Omental fat pad (tissue), 3 donors: ENCODE measurements at regions not wholly inside any gene's neighbourhood (a gene's known extent, or its start where the extent isn't known, plus 50 kb on each side); places are given as distances from the start of the nearest gene placed in this dataset.

Experiments used
- ATAC-seq: fragments of 150-250 bp; one replicate; pipeline ENCODE4 v1.9.1; 2016; ENCODE audit warnings: mild to moderate bottlenecking, moderate library complexity; ENCODE audit not compliant: low FRiP score
- DNase-seq: peaks from one replicate; pipeline ENCODE4 v3.0.0-alpha.2; 2019; ENCODE audit warnings: low spot score
- CTCF ChIP-seq, 3 donors: fragments of 450-650 bp; IDR thresholded peaks; one replicate each; pipeline ENCODE4 v1.5.1; 2016 to 2017; ENCODE audit warnings: antibody characterized with exemption in 3 of 3, mild to moderate bottlenecking in 3 of 3, moderate library complexity in 2 of 3

- no peak for DNase-seq
- TF ChIP-seq CTCF (IDR thresholded peaks at IDR 0.05) = no peak
Observed at GRCh38 chr1:4107291-4107690, 207.2 kb upstream of the C1orf174 start.

GRCh38 chr1:4108331-4108730 is 208.3 kb upstream of the C1orf174 start:
- TF ChIP-seq CTCF (IDR thresholded peaks at IDR 0.05) = no peak
- DNase-seq (no peak), ATAC-seq (no peak)

More at GRCh38 chr1:4107291-4107690, 207.2 kb upstream of the C1orf174 start:
- no peak for ATAC-seq

DNA sequence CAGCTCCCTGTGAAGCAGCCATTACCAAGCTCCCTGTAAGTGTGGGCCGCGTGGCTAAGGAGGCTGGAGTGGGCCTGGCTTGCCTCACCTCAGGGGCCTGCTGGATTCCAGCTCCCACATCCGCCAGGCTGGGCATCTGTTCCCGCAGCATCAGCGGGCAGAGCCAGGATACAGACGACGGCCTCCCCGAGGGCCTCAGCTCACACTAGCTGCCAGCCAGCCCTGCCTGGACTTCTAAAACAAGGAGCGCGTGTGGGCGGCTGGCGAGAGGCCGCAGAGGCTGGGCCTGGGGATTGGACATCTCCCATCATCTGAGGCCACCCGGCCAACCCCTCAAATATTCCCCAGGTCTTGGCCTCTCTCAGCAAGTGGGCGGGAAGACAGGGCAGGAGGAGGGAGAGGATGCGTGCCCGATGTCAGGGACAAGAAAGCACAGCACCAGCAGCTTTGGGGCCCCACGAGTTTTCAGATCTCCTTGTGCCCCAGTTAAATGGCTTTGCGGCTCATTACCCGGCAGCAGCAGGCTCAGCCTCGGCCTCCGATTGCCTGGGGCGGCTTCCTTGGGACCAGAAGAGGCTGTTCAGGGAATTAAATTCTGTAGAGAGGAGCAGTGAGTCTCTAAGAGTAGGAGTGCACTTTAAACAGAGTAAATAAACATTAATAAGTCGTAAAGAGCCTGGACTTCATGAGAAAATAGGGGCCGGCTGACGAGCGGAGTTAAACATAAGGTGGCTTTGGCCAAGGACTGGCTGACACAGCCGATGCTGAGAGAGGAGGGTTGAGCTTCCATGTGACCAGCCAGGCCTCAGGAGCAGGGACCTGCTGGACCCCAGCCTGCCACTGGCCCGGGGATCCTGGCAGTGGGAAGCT is 208.9 kb upstream of the C1orf174 start:
- ATAC-seq (no peak), DNase-seq (no peak)
- no peak for TF ChIP-seq CTCF (IDR thresholded peaks at IDR 0.05)

DNA sequence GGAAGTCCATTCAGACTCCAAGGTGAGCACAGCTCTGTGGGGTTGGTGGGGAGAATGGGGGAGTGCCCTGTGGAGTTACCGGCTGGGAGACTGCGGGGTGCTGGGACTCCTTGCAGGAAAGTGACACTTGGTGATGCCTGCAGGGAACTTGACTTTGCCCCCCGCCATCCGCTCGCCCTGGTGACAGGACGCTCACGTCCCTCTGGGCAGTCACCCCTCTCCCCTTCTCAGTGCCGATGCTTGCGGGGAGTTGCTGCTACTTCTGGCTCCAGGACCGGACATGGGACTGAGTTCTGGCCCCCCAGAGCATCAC is 209.5 kb upstream of the C1orf174 start:
- DNase-seq (no peak), ATAC-seq (no peak)
- no peak for TF ChIP-seq CTCF (IDR thresholded peaks at IDR 0.05)

GRCh38 chr1:4110888-4111287 is 210.8 kb upstream of the C1orf174 start:
- TF ChIP-seq CTCF (IDR thresholded peaks at IDR 0.05) = no peak
- DNase-seq = no peak
- no peak for ATAC-seq

GRCh38 chr1:4113897-4114296 is 213.8 kb upstream of the C1orf174 start:
- no peak for TF ChIP-seq CTCF (IDR thresholded peaks at IDR 0.05)
- ATAC-seq = no peak
- no peak for DNase-seq

- no peak for ATAC-seq
- no peak for TF ChIP-seq CTCF (IDR thresholded peaks at IDR 0.05)
- no peak for DNase-seq
Observed at GRCh38 chr1:4115191-4115900, 215.3 kb upstream of the C1orf174 start.
